Caco-2 (cell line): ENCODE measurements at regions not wholly inside any gene's neighbourhood (a gene's known extent, or its start where the extent isn't known, plus 50 kb on each side); places are given as distances from the start of the nearest gene placed in this dataset.

Source experiments
- BruUV-seq: library from RNA; stranded (reverse); fragments of 400-500 nt; replicated peaks from 2 replicates; lab custom pipeline; 2021; lab: Mats Ljungman, UMichigan
- CTCF ChIA-PET: fragments of 300-600 bp; sonication (Branson Sonifier 250); formaldehyde crosslinking; loops from one replicate; lab custom pipeline; 2022; ENCODE audit warnings: antibody characterized with exemption; lab: Charles Lee
- POLR2A ChIA-PET: fragments of 300-600 bp; sonication (Branson Sonifier 250); formaldehyde crosslinking; loops from one replicate; lab custom pipeline; 2022; ENCODE audit warnings: antibody characterized with exemption; lab: Charles Lee
- DNase-seq, 2 experiments: peaks; one replicate each; pipeline versions ENCODE4 v3.0.0 to v3.0.0-alpha.2; 2020 to 2022
- H3K27me3 ChIP-seq: replicated peaks from 2 replicates; pipeline ENCODE4 v1.6.0; 2011; ENCODE audit warnings: low read length; ENCODE audit not compliant: control insufficient read depth, insufficient read depth
- H3K36me3 ChIP-seq: 2 replicates; pipeline ENCODE4 v1.5.1; 2011; ENCODE audit warnings: low read length; ENCODE audit not compliant: control insufficient read depth, insufficient read depth
- H3K4me1 ChIP-seq: fragments of 250-450 bp; sonication (Bioruptor Pico); 2 replicates; pipeline ENCODE4 v1.5.1; 2020; ENCODE audit warnings: mild to moderate bottlenecking
- H3K4me3 ChIP-seq: 2 replicates; pipeline ENCODE4 v1.5.1; 2011; ENCODE audit warnings: low read depth, mild to moderate bottlenecking, control low read depth, low read length
- H3K9me3 ChIP-seq: fragments of 250-450 bp; sonication (Bioruptor Pico); 2 replicates; pipeline ENCODE4 v1.5.1; 2020; ENCODE audit warnings: mild to moderate bottlenecking, moderate library complexity
- H3K27ac Mint-ChIP-seq: one replicate; pipeline ENCODE4 v1.8.0; 2022; ENCODE audit warnings: mixed read lengths; ENCODE audit not compliant: unreplicated experiment
- H3K27me3 Mint-ChIP-seq: one replicate; pipeline ENCODE4 v1.8.0; 2022; ENCODE audit warnings: mixed read lengths; ENCODE audit not compliant: insufficient read depth, unreplicated experiment
- H3K36me3 Mint-ChIP-seq: one replicate; pipeline ENCODE4 v1.8.0; 2022; ENCODE audit warnings: mild to moderate bottlenecking, mixed read lengths; ENCODE audit not compliant: insufficient read depth, unreplicated experiment
- H3K4me1 Mint-ChIP-seq: one replicate; pipeline ENCODE4 v1.8.0; 2022; ENCODE audit warnings: low read depth, mixed read lengths; ENCODE audit not compliant: unreplicated experiment
- H3K4me3 Mint-ChIP-seq: one replicate; pipeline ENCODE4 v1.8.0; 2022; ENCODE audit warnings: mild to moderate bottlenecking, moderate library complexity, mixed read lengths; ENCODE audit not compliant: unreplicated experiment
- H3K9me3 Mint-ChIP-seq: one replicate; pipeline ENCODE4 v1.8.0; 2022; ENCODE audit warnings: mixed read lengths; ENCODE audit not compliant: unreplicated experiment
- CTCF ChIP-seq, 2 experiments: fragments of 200-600 bp in 1 of 2; IDR thresholded peaks; 1 replicate in 1 of 2; 2 replicates in 1 of 2; pipeline versions ENCODE4 v1.5.1 to v1.8.0; 2011 to 2022; ENCODE audit warnings: antibody characterized with exemption in 1 of 2, control low read depth in 1 of 2, inconsistent platforms in 1 of 2, low read depth in 1 of 2, low read length in 1 of 2, mild to moderate bottlenecking in 1 of 2, moderate library complexity in 1 of 2; ENCODE audit not compliant: insufficient read depth in 1 of 2, severe bottlenecking in 1 of 2, unreplicated experiment in 1 of 2
- intact Hi-C: fragments of 100-400 bp; cut with micrococcal nuclease; formaldehyde crosslinking; loops from one replicate; pipeline ENCODE4 v1.10.0; 2022; ENCODE audit not compliant: unreplicated experiment

GRCh38 chr15:47177177-47177576 lies 540.1 kb upstream of the SEMA6D start:
- no peaks in the 10 kb centered on the region for H3K27me3 Mint-ChIP-seq
- Histone ChIP-seq H3K4me1 (no peaks in the 10 kb centered on the region), H3K36me3 (no peaks in the 10 kb centered on the region), H3K4me3 (no peak overlapping the region), H3K27me3 (no peaks in the 10 kb centered on the region), H3K9me3 (0 out of 2 replicates have a peak, but pooled peaks cover 4% of the 10 kb centered on the region)
- intact Hi-C loops = no loop called here
- BruUV-seq = no TSS peak
- CTCF ChIA-PET = no interaction called here
- H3K9me3 Mint-ChIP-seq = peaks cover 7% of the 10 kb centered on the region
- no peaks in the 10 kb centered on the region for H3K36me3 Mint-ChIP-seq
- POLR2A ChIA-PET = no interaction called here
- H3K4me3 Mint-ChIP-seq = no peak overlapping the region
- no peak for DNase-seq
- no peak for TF ChIP-seq CTCF (IDR thresholded peaks at IDR 0.05; ENCODE audit: insufficient read depth in 1 of 2, low read depth in 1 of 2, low read length in 1 of 2, severe bottlenecking in 1 of 2, unreplicated experiment in 1 of 2)
- no peaks in the 10 kb centered on the region for H3K4me1 Mint-ChIP-seq
- no peak overlapping the region for H3K27ac Mint-ChIP-seq

GRCh38 chr15:47179988-47180387 lies 537.3 kb upstream of the SEMA6D start:
- intact Hi-C loops = no loop called here
- Mint-ChIP-seq H3K27ac (no peak overlapping the region), H3K4me1 (no peaks in the 10 kb centered on the region), H3K9me3 (no peaks in the 10 kb centered on the region), H3K27me3 (no peaks in the 10 kb centered on the region), H3K36me3 (no peaks in the 10 kb centered on the region), H3K4me3 (no peak overlapping the region)
- H3K9me3 ChIP-seq = 0 out of 2 replicates have a peak, but pooled peaks cover 4% of the 10 kb centered on the region
- H3K4me3 ChIP-seq = no peak overlapping the region
- no peaks in the 10 kb centered on the region for H3K27me3 ChIP-seq
- DNase-seq = no peak
- BruUV-seq = no TSS peak
- POLR2A ChIA-PET = no interaction called here
- H3K36me3 ChIP-seq = no peaks in the 10 kb centered on the region
- H3K4me1 ChIP-seq = no peaks in the 10 kb centered on the region
- CTCF ChIA-PET = no interaction called here
- no peak for TF ChIP-seq CTCF (IDR thresholded peaks at IDR 0.05; ENCODE audit: insufficient read depth in 1 of 2, low read depth in 1 of 2, low read length in 1 of 2, severe bottlenecking in 1 of 2, unreplicated experiment in 1 of 2)

- no peaks in the 10 kb centered on the region for H3K9me3 ChIP-seq
- Mint-ChIP-seq H3K36me3 (no peaks in the 10 kb centered on the region), H3K4me1 (no peaks in the 10 kb centered on the region), H3K9me3 (no peaks in the 10 kb centered on the region), H3K27me3 (no peaks in the 10 kb centered on the region), H3K4me3 (no peak overlapping the region), H3K27ac (no peak overlapping the region)
- CTCF ChIA-PET = no interaction called here
- no peaks in the 10 kb centered on the region for H3K4me1 ChIP-seq
- DNase-seq = no peak
- no peak overlapping the region for H3K4me3 ChIP-seq
- H3K27me3 ChIP-seq = no peaks in the 10 kb centered on the region
- no peak for TF ChIP-seq CTCF (IDR thresholded peaks at IDR 0.05; ENCODE audit: insufficient read depth in 1 of 2, low read depth in 1 of 2, low read length in 1 of 2, severe bottlenecking in 1 of 2, unreplicated experiment in 1 of 2)
- BruUV-seq = no TSS peak
- POLR2A ChIA-PET = no interaction called here
- H3K36me3 ChIP-seq = no peaks in the 10 kb centered on the region
- intact Hi-C loops = no loop called here
Measured at GRCh38 chr15:47182818-47183217, 534.5 kb upstream of the SEMA6D start.
